ENCODE measurements at regions not wholly inside any gene's neighbourhood (a gene's known extent, or its start where the extent isn't known, plus 50 kb on each side); places are given as distances from the start of the nearest gene placed in this dataset.

DNA sequence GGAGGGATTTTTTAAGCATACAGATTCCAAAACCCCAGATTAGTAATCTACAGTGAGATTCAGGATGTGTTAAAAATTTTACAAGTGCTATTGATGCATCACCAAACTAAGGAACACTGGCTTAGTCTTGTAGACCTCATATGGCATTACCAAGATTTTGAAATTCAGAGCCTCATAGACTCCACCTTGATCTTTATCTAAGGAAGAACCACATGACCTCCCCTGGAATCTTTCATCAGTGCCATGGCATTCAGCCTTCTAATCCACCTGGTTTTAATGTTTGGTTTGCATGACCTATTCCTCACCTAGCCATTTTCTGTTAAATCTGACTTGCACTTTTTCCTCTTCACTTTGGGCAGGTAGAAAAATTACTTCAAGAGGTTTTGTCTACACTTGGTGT is 171.6 kb downstream of the NKX6-1 start:
- H4K5ac ChIP-seq (ENCODE audit: low read depth, low read length), result no peak overlapping the region

More for the DNA sequence above, 171.6 kb downstream of the NKX6-1 start:
- Histone ChIP-seq H2BK120ac (ENCODE audit: low read depth, low read length) (no peak overlapping the region), H3K4me2 (ENCODE audit: low read depth, low read length) (no peak overlapping the region), H3K4me3 (ENCODE audit: insufficient read depth, low read depth, low read length) (no peak overlapping the region), H2BK15ac (ENCODE audit: low read depth, low read length) (no peak overlapping the region), H2AFZ (replicated peaks; ENCODE audit: low read length, poor library complexity) (no peak overlapping the region), H3K56ac (ENCODE audit: extremely low read depth, insufficient read depth, low read length) (no peak overlapping the region), H3K23ac (ENCODE audit: low read depth, low read length) (no peak overlapping the region), H3K9ac (ENCODE audit: low read depth, low read length) (no peak overlapping the region), H3K9me1 (ENCODE audit: insufficient read depth, low read length) (no peaks in the 10 kb centered on the region), H4K8ac (ENCODE audit: low read depth in 2 of 2, low read length in 2 of 2) (no peak overlapping the region), H3K27me3 (ENCODE audit: control insufficient read depth, insufficient read depth, low read length) (no peaks in the 10 kb centered on the region), H2BK5ac (ENCODE audit: low read depth, low read length, poor library complexity, severe bottlenecking) (no peak overlapping the region), H4K91ac (ENCODE audit: insufficient read depth, low read depth, low read length) (no peak overlapping the region), H4K20me1 (ENCODE audit: insufficient read depth, low read length) (no peaks in the 10 kb centered on the region), H3K4ac (ENCODE audit: low read depth, low read length) (no peak overlapping the region), H3K9me3 (ENCODE audit: control insufficient read depth, insufficient read depth, low read length) (no peaks in the 10 kb centered on the region), H3K14ac (replicated peaks; ENCODE audit: low read depth, low read length) (no peak overlapping the region), H3K79me1 (ENCODE audit: low read depth in 1 of 2, low read length in 2 of 2) (no peaks in the 10 kb centered on the region), H2AK9ac (replicated peaks; ENCODE audit: low read depth, low read length, poor library complexity) (no peak overlapping the region), H2AK5ac (ENCODE audit: low read depth, low read length) (no peak overlapping the region), H3K18ac (ENCODE audit: low read depth, low read length) (no peak overlapping the region), H3K36me3 (ENCODE audit: control insufficient read depth, insufficient read depth, low read length) (no peaks in the 10 kb centered on the region), H3K27ac (ENCODE audit: insufficient read depth, low read length) (no peak overlapping the region), H2BK20ac (ENCODE audit: low read depth, low read length) (no peak overlapping the region), H3K4me1 (ENCODE audit: control insufficient read depth, insufficient read depth, low read length) (no peaks in the 10 kb centered on the region)
- DNase-seq (no peak), ATAC-seq (ENCODE audit: low read depth) (no peak)
- in situ Hi-C loops (cut with MboI; ENCODE audit: low sequenced_read_pairs), result no loop called here
- TF ChIP-seq CTCF (conservative IDR thresholded peaks at IDR 0.05; ENCODE audit: low read depth, low read length), result no peak
- no peak for TF ChIP-seq MAZ (IDR thresholded peaks at IDR 0.05; ENCODE audit: borderline replicate concordance, low read depth, low read length)
- no peak for TF ChIP-seq MXI1 (IDR thresholded peaks at IDR 0.05; ENCODE audit: borderline replicate concordance, low read depth, low read length)
- TF ChIP-seq SMC3 (IDR thresholded peaks at IDR 0.05; ENCODE audit: low read depth, low read length), result no peak
- TF ChIP-seq CEBPB (IDR thresholded peaks at IDR 0.05; ENCODE audit: low read depth, low read length), result no peak
- no peak for TF ChIP-seq CHD1 (IDR thresholded peaks at IDR 0.05; ENCODE audit: low read depth, low read length)
- no peak for TF ChIP-seq RCOR1 (IDR thresholded peaks at IDR 0.05; ENCODE audit: insufficient replicate concordance, low read length)
- no peak for TF ChIP-seq USF2 (IDR thresholded peaks at IDR 0.05; ENCODE audit: low read depth, low read length)
- TF ChIP-seq NFE2L2 (IDR thresholded peaks at IDR 0.05; ENCODE audit: low read depth, low read length), result no peak
- TF ChIP-seq RFX5 (IDR thresholded peaks at IDR 0.05; ENCODE audit: low read depth, low read length), result no peak
- TF ChIP-seq BHLHE40 (IDR thresholded peaks at IDR 0.05; ENCODE audit: low read depth, low read length), result no peak
- TF ChIP-seq MAFK (IDR thresholded peaks at IDR 0.05; ENCODE audit: low read depth, low read length), result no peak
- TF ChIP-seq POLR2A (IDR thresholded peaks at IDR 0.05; ENCODE audit: low read depth, low read length), result no peak
- TF ChIP-seq, protein P1, sequence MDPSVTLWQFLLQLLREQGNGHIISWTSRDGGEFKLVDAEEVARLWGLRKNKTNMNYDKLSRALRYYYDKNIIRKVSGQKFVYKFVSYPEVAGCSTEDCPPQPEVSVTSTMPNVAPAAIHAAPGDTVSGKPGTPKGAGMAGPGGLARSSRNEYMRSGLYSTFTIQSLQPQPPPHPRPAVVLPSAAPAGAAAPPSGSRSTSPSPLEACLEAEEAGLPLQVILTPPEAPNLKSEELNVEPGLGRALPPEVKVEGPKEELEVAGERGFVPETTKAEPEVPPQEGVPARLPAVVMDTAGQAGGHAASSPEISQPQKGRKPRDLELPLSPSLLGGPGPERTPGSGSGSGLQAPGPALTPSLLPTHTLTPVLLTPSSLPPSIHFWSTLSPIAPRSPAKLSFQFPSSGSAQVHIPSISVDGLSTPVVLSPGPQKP (IDR thresholded peaks at IDR 0.05; ENCODE audit: borderline replicate concordance, low read depth, low read length), result no peak
- no peak for TF ChIP-seq FOS (IDR thresholded peaks at IDR 0.05; ENCODE audit: low read depth, low read length)
- no TSS peak for BruUV-seq (replicated peaks)
- dilution Hi-C loops (cut with HindIII; ENCODE audit: low sequenced_read_pairs, unreplicated experiment), result no loop called here
- CTCF ChIA-PET, result no interaction called here
- intact Hi-C loops (cut with micrococcal nuclease), result no loop called here
- POLR2A ChIA-PET (ENCODE audit: unreplicated experiment), result no interaction called here

Measured in IMR-90 (cell line).